WERI-Rb-1 (cell line): ENCODE measurements at regions not wholly inside any gene's neighbourhood (a gene's known extent, or its start where the extent isn't known, plus 50 kb on each side); places are given as distances from the start of the nearest gene placed in this dataset.

Experiments
- DNase-seq: peaks from one replicate; pipeline ENCODE4 v3.0.0-alpha.2; 2020
- H3K27ac ChIP-seq: fragments of 250-450 bp; sonication (Bioruptor Pico); 2 replicates; pipeline ENCODE4 v1.5.1; 2020; ENCODE audit warnings: mild to moderate bottlenecking, moderate library complexity
- H3K27me3 ChIP-seq: fragments of 250-450 bp; sonication (Bioruptor Pico); 2 replicates; pipeline ENCODE4 v1.5.1; 2021; ENCODE audit warnings: mild to moderate bottlenecking, low read depth, moderate library complexity; ENCODE audit not compliant: insufficient read depth, severe bottlenecking
- H3K36me3 ChIP-seq: fragments of 250-450 bp; sonication (Bioruptor Pico); 2 replicates; pipeline ENCODE4 v1.5.1; 2020; ENCODE audit warnings: mild to moderate bottlenecking, moderate library complexity
- H3K4me3 ChIP-seq: 2 replicates; pipeline ENCODE4 v1.5.1; 2011; ENCODE audit warnings: low read depth, mild to moderate bottlenecking, control low read depth, low read length
- H3K9me3 ChIP-seq: fragments of 250-450 bp; sonication (Bioruptor Pico); 2 replicates; pipeline ENCODE4 v1.5.1; 2021; ENCODE audit warnings: mild to moderate bottlenecking, moderate library complexity; ENCODE audit not compliant: severe bottlenecking
- CTCF ChIP-seq: IDR thresholded peaks from 2 replicates; pipeline ENCODE4 v1.5.1; 2011; ENCODE audit warnings: low read depth, mild to moderate bottlenecking, control low read depth, inconsistent platforms, low read length

GRCh38 chr18:24567199-24567598, 106.8 kb downstream of the HRH4 start:
- no peak for TF ChIP-seq CTCF
- no peaks in the 10 kb centered on the region for H3K27me3 ChIP-seq
- H3K4me3 ChIP-seq, result no peak overlapping the region
- no peak overlapping the region for H3K27ac ChIP-seq
- H3K9me3 ChIP-seq, result no peaks in the 10 kb centered on the region
- no peaks in the 10 kb centered on the region for H3K36me3 ChIP-seq
- no peak for DNase-seq

- Histone ChIP-seq H3K9me3 (no peaks in the 10 kb centered on the region), H3K36me3 (no peaks in the 10 kb centered on the region), H3K27me3 (no peaks in the 10 kb centered on the region), H3K27ac (no peak overlapping the region), H3K4me3 (no peak overlapping the region)
- DNase-seq, result no peak
- no peak for TF ChIP-seq CTCF
Observed at GRCh38 chr18:24570716-24571115, 110.3 kb downstream of the HRH4 start.

GRCh38 chr18:24582771-24583170, 122.3 kb downstream of the HRH4 start:
- no peaks in the 10 kb centered on the region for H3K36me3 ChIP-seq
- TF ChIP-seq CTCF, result no peak
- no peaks in the 10 kb centered on the region for H3K27me3 ChIP-seq
- DNase-seq, result no peak
- H3K4me3 ChIP-seq, result no peak overlapping the region
- H3K9me3 ChIP-seq, result no peaks in the 10 kb centered on the region
- no peak overlapping the region for H3K27ac ChIP-seq

GRCh38 chr18:24584205-24584604, 123.8 kb downstream of the HRH4 start:
- no peak for DNase-seq
- Histone ChIP-seq H3K27me3 (no peaks in the 10 kb centered on the region), H3K9me3 (no peaks in the 10 kb centered on the region), H3K4me3 (no peak overlapping the region), H3K27ac (no peak overlapping the region), H3K36me3 (no peaks in the 10 kb centered on the region)
- no peak for TF ChIP-seq CTCF

- H3K27me3 ChIP-seq, result no peaks in the 10 kb centered on the region
- H3K4me3 ChIP-seq, result no peak overlapping the region
- no peaks in the 10 kb centered on the region for H3K9me3 ChIP-seq
- H3K27ac ChIP-seq, result no peak overlapping the region
- no peak for TF ChIP-seq CTCF
- no peaks in the 10 kb centered on the region for H3K36me3 ChIP-seq
- DNase-seq, result no peak
Observed at GRCh38 chr18:24584813-24585212, 124.4 kb downstream of the HRH4 start.

GRCh38 chr18:24585996-24586566, 125.6 kb downstream of the HRH4 start:
- no peak overlapping the region for H3K4me3 ChIP-seq
- TF ChIP-seq CTCF, result no peak
- no peak for DNase-seq
- no peak overlapping the region for H3K27ac ChIP-seq
- H3K36me3 ChIP-seq, result no peaks in the 10 kb centered on the region
- no peaks in the 10 kb centered on the region for H3K9me3 ChIP-seq
- no peaks in the 10 kb centered on the region for H3K27me3 ChIP-seq
